NCI-H146 treated with DMSO at 0.1 percent for 48 hours (cell line): ENCODE measurements at regions not wholly inside any gene's neighbourhood (a gene's known extent, or its start where the extent isn't known, plus 50 kb on each side); places are given as distances from the start of the nearest gene placed in this dataset.

ENCODE experiments used
- DNase-seq: peaks from one replicate; lab custom pipeline; 2025; ENCODE audit not compliant: unreplicated experiment; lab: John Stamatoyannopoulos, UW

GRCh38 chr11:27861706-27862430, 161.6 kb upstream of the BDNF start:
- DNase-seq = no peak

- no peak for DNase-seq
Measured at GRCh38 chr11:27860811-27861210, 160.6 kb upstream of the BDNF start.

GRCh38 chr11:27858866-27859265, 158.6 kb upstream of the BDNF start:
- no peak for DNase-seq

GRCh38 chr11:27857588-27857987, 157.3 kb upstream of the BDNF start:
- no peak for DNase-seq

GRCh38 chr11:27857014-27857413, 156.8 kb upstream of the BDNF start:
- DNase-seq = no peak

GRCh38 chr11:27848423-27848822, 148.2 kb upstream of the BDNF start:
- DNase-seq = no peak

GRCh38 chr11:27847496-27847895, 147.2 kb upstream of the BDNF start:
- no peak for DNase-seq

GRCh38 chr11:27842290-27842689, 142.0 kb upstream of the BDNF start:
- no peak for DNase-seq

GRCh38 chr11:27841023-27841422, 140.8 kb upstream of the BDNF start:
- DNase-seq = no peak

- no peak for DNase-seq
Measured at GRCh38 chr11:27839226-27839913, 139.1 kb upstream of the BDNF start.

- DNase-seq = no peak
Measured at GRCh38 chr11:27838674-27839073, 138.4 kb upstream of the BDNF start.

- DNase-seq = no peak
Measured at GRCh38 chr11:27837895-27838563, 137.8 kb upstream of the BDNF start.

- no peak for DNase-seq
Measured at GRCh38 chr11:27830206-27830605, 130.0 kb upstream of the BDNF start.

- no peak for DNase-seq
Measured at GRCh38 chr11:27820249-27820648, 120.0 kb upstream of the BDNF start.

- no peak for DNase-seq
Measured at GRCh38 chr11:27816197-27816596, 115.9 kb upstream of the BDNF start.

GRCh38 chr11:27812341-27812740, 112.1 kb upstream of the BDNF start:
- DNase-seq = no peak

- DNase-seq = no peak
Measured at GRCh38 chr11:27807596-27807995, 107.3 kb upstream of the BDNF start.

GRCh38 chr11:27806122-27806521, 105.9 kb upstream of the BDNF start:
- DNase-seq = no peak

GRCh38 chr11:27795955-27796861, 96.0 kb upstream of the BDNF start:
- DNase-seq = peak; percentile 96

GRCh38 chr11:27786864-27787263, 86.6 kb upstream of the BDNF start:
- DNase-seq = no peak

- DNase-seq = no peak
Measured at GRCh38 chr11:27786331-27786730, 86.1 kb upstream of the BDNF start.
